ENCODE measurements at regions not wholly inside any gene's neighbourhood (a gene's known extent, or its start where the extent isn't known, plus 50 kb on each side); places are given as distances from the start of the nearest gene placed in this dataset.

- Histone ChIP-seq H3K4me3 (no peak overlapping the region), H3K4me1 (no peaks in the 10 kb centered on the region), H3K27ac (no peak overlapping the region), H3K36me3 (replicated peaks in 1 of 2; ENCODE audit: insufficient read depth in 1 of 2, low read depth in 2 of 2) (no peaks in the 10 kb centered on the region), H3K27me3 (no peaks in the 10 kb centered on the region), H3K9me3 (no peaks in the 10 kb centered on the region)
- TF ChIP-seq POLR2A (IDR thresholded peaks at IDR 0.05): no peak
- TF ChIP-seq CTCF (IDR thresholded peaks at IDR 0.05): no peak
- intact Hi-C loops (cut with DNase I): no loop called here
- DNase-seq (no peak), ATAC-seq (no peak)
These were observed 765.5 kb downstream of the CDH8 start for GRCh38 chr16:61270726-61271125.

DNA sequence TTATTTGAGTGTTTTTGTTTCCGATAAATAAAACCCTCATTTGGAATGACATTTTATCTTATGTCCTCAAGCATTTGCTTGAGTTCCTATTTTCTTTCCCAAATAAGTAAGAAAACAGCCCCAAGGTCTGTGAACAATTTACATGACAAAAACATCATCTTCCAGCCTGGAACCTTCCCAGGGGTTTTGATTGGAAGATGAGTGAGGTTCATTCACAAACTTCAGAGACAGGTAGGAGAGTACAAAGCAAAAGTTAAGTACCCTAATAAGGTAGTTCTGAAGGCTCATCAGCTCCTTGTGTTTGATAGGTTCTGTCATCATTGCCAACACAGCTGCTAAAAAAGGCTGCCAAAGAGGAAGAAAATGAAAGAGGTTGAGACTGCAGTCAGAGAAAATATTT, 772.8 kb downstream of the CDH8 start:
- H3K9me3 ChIP-seq: no peaks in the 10 kb centered on the region
- no peaks in the 10 kb centered on the region for H3K27me3 ChIP-seq
- H3K27ac ChIP-seq: no peak overlapping the region
- ATAC-seq: no peak
- no peak for DNase-seq
- H3K36me3 ChIP-seq (replicated peaks in 1 of 2; ENCODE audit: insufficient read depth in 1 of 2, low read depth in 2 of 2): no peaks in the 10 kb centered on the region
- 69 to 75% methylated on average over 1 of the region's 1 CpG for WGBS, 2 donors
- TF ChIP-seq CTCF (IDR thresholded peaks at IDR 0.05) (no peak), POLR2A (IDR thresholded peaks at IDR 0.05) (no peak)
- no peak overlapping the region for H3K4me3 ChIP-seq
- intact Hi-C loops (cut with DNase I): no loop called here
- H3K4me1 ChIP-seq: no peaks in the 10 kb centered on the region

DNA sequence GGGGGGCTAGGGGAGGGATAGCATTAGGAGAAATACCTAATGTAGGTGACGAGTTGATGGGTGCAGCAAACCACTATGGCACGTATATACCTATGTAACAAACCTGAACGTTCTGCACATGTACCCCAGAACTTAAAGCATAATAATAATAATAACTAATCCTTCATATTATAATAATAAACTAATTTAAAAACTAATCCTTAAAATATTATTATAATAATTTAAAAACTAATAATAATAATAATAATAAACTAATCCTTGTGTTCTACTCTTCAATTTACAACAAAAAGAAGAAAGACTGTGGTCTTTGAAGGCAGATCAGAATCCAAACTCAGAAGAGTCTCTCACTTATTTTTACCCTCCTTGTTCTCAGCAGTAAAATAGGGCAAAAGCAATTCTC, 774.9 kb downstream of the CDH8 start:
- H3K9me3 ChIP-seq: no peaks in the 10 kb centered on the region
- no peaks in the 10 kb centered on the region for H3K4me1 ChIP-seq
- DNase-seq (no peak), ATAC-seq (no peak)
- H3K36me3 ChIP-seq (replicated peaks in 1 of 2; ENCODE audit: insufficient read depth in 1 of 2, low read depth in 2 of 2): no peaks in the 10 kb centered on the region
- no peak overlapping the region for H3K27ac ChIP-seq
- 46 to 57% methylated on average over 3 of the region's 3 CpGs for WGBS, 2 donors
- TF ChIP-seq POLR2A (IDR thresholded peaks at IDR 0.05) (no peak), CTCF (IDR thresholded peaks at IDR 0.05) (no peak)
- intact Hi-C loops (cut with DNase I): no loop called here
- H3K27me3 ChIP-seq: no peaks in the 10 kb centered on the region
- H3K4me3 ChIP-seq: no peak overlapping the region

- Histone ChIP-seq H3K4me3 (no peak overlapping the region), H3K9me3 (no peaks in the 10 kb centered on the region), H3K36me3 (replicated peaks in 1 of 2; ENCODE audit: insufficient read depth in 1 of 2, low read depth in 2 of 2) (no peaks in the 10 kb centered on the region), H3K27ac (no peak overlapping the region), H3K4me1 (no peaks in the 10 kb centered on the region), H3K27me3 (no peaks in the 10 kb centered on the region)
- no peak for ATAC-seq
- DNase-seq: no peak
- intact Hi-C loops (cut with DNase I): no loop called here
- WGBS, 2 donors: 44 to 74% methylated on average over 1 of the region's 1 CpG
- no peak for TF ChIP-seq CTCF (IDR thresholded peaks at IDR 0.05)
- TF ChIP-seq POLR2A (IDR thresholded peaks at IDR 0.05): no peak
These were observed 789.6 kb downstream of the CDH8 start for GRCh38 chr16:61246592-61246991.

DNA sequence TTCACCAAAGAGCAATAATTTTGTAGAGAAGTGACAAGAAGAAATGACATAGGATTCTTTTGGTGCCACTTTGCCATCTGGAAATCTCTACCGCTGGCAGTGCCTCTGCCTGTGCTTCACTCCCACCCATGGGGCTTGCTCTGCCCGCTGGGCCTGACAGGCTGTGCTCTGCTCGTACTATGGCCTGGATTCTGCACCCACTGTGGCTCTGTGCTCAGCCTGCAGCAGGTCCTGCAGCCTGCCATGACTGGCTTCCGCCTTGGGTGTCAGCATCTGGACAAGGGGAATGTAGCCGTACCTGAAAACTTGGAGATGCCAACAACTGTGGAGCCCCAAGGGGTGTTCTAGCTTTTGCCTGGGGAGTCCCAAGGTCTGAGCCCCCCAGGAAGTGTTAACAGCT, 792.3 kb downstream of the CDH8 start:
- intact Hi-C loops (cut with DNase I): no loop called here
- TF ChIP-seq POLR2A (IDR thresholded peaks at IDR 0.05) (no peak), CTCF (IDR thresholded peaks at IDR 0.05) (no peak)
- ATAC-seq (no peak), DNase-seq (no peak)
- no peaks in the 10 kb centered on the region for H3K4me1 ChIP-seq
- no peak overlapping the region for H3K27ac ChIP-seq
- H3K36me3 ChIP-seq (replicated peaks in 1 of 2; ENCODE audit: insufficient read depth in 1 of 2, low read depth in 2 of 2): no peaks in the 10 kb centered on the region
- 68 to 73% methylated on average over 4 to 5 of the region's 5 CpGs for WGBS, 2 donors
- no peaks in the 10 kb centered on the region for H3K9me3 ChIP-seq
- no peaks in the 10 kb centered on the region for H3K27me3 ChIP-seq
- H3K4me3 ChIP-seq: no peak overlapping the region
